ENCODE measurements at regions not wholly inside any gene's neighbourhood (a gene's known extent, or its start where the extent isn't known, plus 50 kb on each side); places are given as distances from the start of the nearest gene placed in this dataset.

- no peak overlapping the region for H3K23ac ChIP-seq (ENCODE audit: insufficient read length, low read depth, low read length)
- no peak overlapping the region for H4K5ac ChIP-seq (ENCODE audit: insufficient read length, low read depth, low read length)
- no peak overlapping the region; a peak in 1 of 5 replicates for H3K4me3 Mint-ChIP-seq
- H3K14ac ChIP-seq (ENCODE audit: insufficient read depth, low read length): no peak overlapping the region
- H2BK12ac ChIP-seq (ENCODE audit: insufficient read length, low read depth, low read length): no peak overlapping the region
- no peak for DNase-seq
- H4K20me1 ChIP-seq (ENCODE audit: control insufficient read depth, insufficient read depth, insufficient read length): no peaks in the 10 kb centered on the region
- no peak overlapping the region for H3K4ac ChIP-seq (ENCODE audit: low read depth, low read length)
- no peaks in the 10 kb centered on the region for H3K27me3 ChIP-seq (ENCODE audit: insufficient read depth, low read length)
- no peak overlapping the region for H3K18ac ChIP-seq (ENCODE audit: insufficient read length, low read depth, low read length)
- no peak overlapping the region for H3K56ac ChIP-seq (ENCODE audit: insufficient read length, low read depth, low read length)
- H2BK5ac ChIP-seq (ENCODE audit: insufficient read length, low read length): no peak overlapping the region
- no peak overlapping the region for H3K4me2 ChIP-seq (ENCODE audit: insufficient read depth, insufficient read length, low read length)
- H3K9me3 Mint-ChIP-seq: peaks cover 0 to under 1% of the 10 kb centered on the region in 2 experiments; a peak in 1 of 5 replicates
- no peak overlapping the region for H2BK20ac ChIP-seq (ENCODE audit: low read depth, low read length, poor library complexity, severe bottlenecking)
- no CpG with 5 or more reads among the region's 9 CpGs for WGBS (ENCODE audit: extremely low coverage, insufficient read length, low lambda C conversion rate)
- H3K4me1 Mint-ChIP-seq: peaks cover 12 to 16% of the 10 kb centered on the region in 2 experiments
- H2AK5ac ChIP-seq (ENCODE audit: insufficient read length, low read length): no peak overlapping the region
- no peaks in the 10 kb centered on the region for H3K9me3 ChIP-seq (ENCODE audit: control insufficient read depth, low read depth, low read length)
- H3K79me2 ChIP-seq (ENCODE audit: insufficient read depth, low read length): no peaks in the 10 kb centered on the region
- no peak overlapping the region for H3T11ph ChIP-seq (ENCODE audit: low read length)
- H3K27me3 Mint-ChIP-seq (ENCODE audit: low read depth): peaks cover 2% of the 10 kb centered on the region; the same call in 1 of the 2 replicates
- H3K79me1 ChIP-seq (ENCODE audit: insufficient read depth, low read depth, low read length, poor library complexity, severe bottlenecking): no peaks in the 10 kb centered on the region
- H2BK15ac ChIP-seq (ENCODE audit: low read depth, low read length): no peak overlapping the region
- H3K23me2 ChIP-seq (ENCODE audit: insufficient read length, low read depth, low read length, poor library complexity, severe bottlenecking): no peaks in the 10 kb centered on the region
- no peaks in the 10 kb centered on the region for H3K4me1 ChIP-seq (ENCODE audit: insufficient read depth, low read length)
- H2AFZ ChIP-seq (ENCODE audit: low read length): no peak overlapping the region
- H4K91ac ChIP-seq (ENCODE audit: insufficient read length, low read depth, low read length): no peak overlapping the region
- no peak for TF ChIP-seq CTCF (conservative IDR thresholded peaks at IDR 0.05)
- no peaks in the 10 kb centered on the region; a peak in 1 of 7 replicates for H3K36me3 Mint-ChIP-seq (ENCODE audit: insufficient read depth in 1 of 3, low read depth in 3 of 3)
- no peak overlapping the region; a peak in 1 of 7 replicates for H3K27ac Mint-ChIP-seq
- no peak overlapping the region for H3K27ac ChIP-seq (ENCODE audit: insufficient read length, low read depth, low read length)
- H3K9ac ChIP-seq (ENCODE audit: extremely low read depth, insufficient read length, low read length): no peak overlapping the region
- no peak overlapping the region for H2BK120ac ChIP-seq (ENCODE audit: low read depth, low read length, poor library complexity, severe bottlenecking)
- no peak overlapping the region for H4K8ac ChIP-seq (replicated peaks; ENCODE audit: insufficient read length, low read depth, low read length)
Measured at GRCh38 chr15:67927501-67928168, 87.8 kb upstream of the RNU6-1 start.
